K562 (cell line): ENCODE measurements at regions not wholly inside any gene's neighbourhood (a gene's known extent, or its start where the extent isn't known, plus 50 kb on each side); places are given as distances from the start of the nearest gene placed in this dataset.

Experiments
- ATAC-seq: fragments of 200-7000 bp; cut with Tn5 transposase; 3 replicates; pipeline ENCODE4 v1.9.1; 2020; ENCODE audit warnings: moderate library complexity
- BruUV-seq: library from RNA; stranded (reverse); fragments of 400-500 nt; replicated peaks from 2 replicates; lab custom pipeline; 2021; lab: Mats Ljungman, UMichigan
- CTCF ChIA-PET: fragments of 300-600 bp; formaldehyde crosslinking; extraction: SDS; loops from one replicate; lab custom pipeline; 2021; ENCODE audit warnings: low intra/inter-chr PET ratio; lab: Yijun Ruan, JAX
- POLR2A ChIA-PET: fragments of 300-600, 350-650 bp; sonication (Branson Sonifier 250); formaldehyde crosslinking; extraction: SDS; loops from one replicate; lab custom pipeline; 2021; ENCODE audit warnings: antibody characterized with exemption, inconsistent platforms; lab: Yijun Ruan, JAX
- DNase-seq, 4 experiments: peaks; one replicate each; pipeline versions ENCODE4 v3.0.0 to v3.0.0-alpha.2; 2011 to 2018; ENCODE audit warnings: low spot score in 3 of 4, mixed read lengths in 3 of 4; ENCODE audit errors: extremely low read depth in 1 of 4
- FAIRE-seq: peaks from 2 replicates; lab custom pipeline; 2011; peaks lifted over from hg19 to GRCh38; lab: Jason Lieb, UNC
- H2AFZ ChIP-seq: 2 replicates; pipeline ENCODE4 v1.6.0; 2011; ENCODE audit warnings: low read depth, low read length, control low read depth, inconsistent platforms
- H3K27ac ChIP-seq: fragments of 200-600 bp; 3 replicates; pipeline ENCODE4 v1.8.0; 2011; ENCODE audit warnings: low read depth, mild to moderate bottlenecking, control low read depth, inconsistent platforms, low read length, moderate library complexity, mixed read lengths; ENCODE audit errors: extremely low read depth
- H3K27me3 ChIP-seq, 2 experiments: fragments of 300-600 bp in 1 of 2; 2 replicates in 1 of 2; 3 replicates in 1 of 2; pipeline versions ENCODE4 v1.6.0 to v1.8.0; 2011; ENCODE audit warnings: inconsistent platforms in 2 of 2, low read length in 2 of 2, mild to moderate bottlenecking in 1 of 2, mixed read lengths in 1 of 2, moderate library complexity in 1 of 2; ENCODE audit not compliant: control insufficient read depth in 2 of 2, insufficient read depth in 2 of 2
- H3K36me3 ChIP-seq: fragments of 300-600 bp; 3 replicates; pipeline ENCODE4 v1.8.0; 2011; ENCODE audit warnings: mild to moderate bottlenecking, low read length, inconsistent platforms; ENCODE audit not compliant: control insufficient read depth, insufficient read depth
- H3K4me1 ChIP-seq, 2 experiments: fragments of 200-600 bp in 1 of 2; replicated peaks in 1 of 2; 2 replicates in 1 of 2; 3 replicates in 1 of 2; pipeline versions ENCODE4 v1.5.1 to v1.8.0; 2011; ENCODE audit warnings: inconsistent platforms in 2 of 2, low read length in 2 of 2, mild to moderate bottlenecking in 1 of 2, mixed read lengths in 1 of 2, moderate library complexity in 1 of 2; ENCODE audit not compliant: control insufficient read depth in 2 of 2, insufficient read depth in 2 of 2
- H3K4me2 ChIP-seq: 2 replicates; pipeline ENCODE4 v1.6.1; 2011; ENCODE audit warnings: low read length, control low read depth, inconsistent platforms, mixed read lengths; ENCODE audit not compliant: insufficient read depth
- H3K4me3 ChIP-seq: fragments of 200-600 bp; sonication (generic), shearing (Covaris generic); 2 replicates; pipeline ENCODE4 v1.5.1; 2016; ENCODE audit warnings: control low read depth, inconsistent platforms
- H3K79me2 ChIP-seq: fragments of 200-600 bp; 3 replicates; pipeline ENCODE4 v1.8.0; 2011; ENCODE audit warnings: low read length, inconsistent platforms; ENCODE audit not compliant: control insufficient read depth, insufficient read depth
- H3K9ac ChIP-seq, 2 experiments: 2 replicates each; pipeline versions ENCODE4 v1.6.0 to v1.6.1; 2011; ENCODE audit warnings: low read depth in 2 of 2, low read length in 2 of 2, control low read depth in 1 of 2, inconsistent platforms in 1 of 2, mild to moderate bottlenecking in 1 of 2, mixed read lengths in 1 of 2; ENCODE audit not compliant: insufficient read depth in 1 of 2
- H3K9me1 ChIP-seq: one replicate; pipeline ENCODE4 v1.6.0; 2011; ENCODE audit warnings: inconsistent platforms, mild to moderate bottlenecking, low read length, moderate library complexity; ENCODE audit not compliant: control insufficient read depth, insufficient read depth
- H3K9me3 ChIP-seq: replicated peaks from 2 replicates; pipeline ENCODE4 v1.5.1; 2011; ENCODE audit warnings: low read depth, low read length, inconsistent platforms; ENCODE audit not compliant: control insufficient read depth, insufficient read depth
- H4K20me1 ChIP-seq: replicated peaks from 2 replicates; pipeline ENCODE4 v1.6.1; 2011; ENCODE audit warnings: low read length, inconsistent platforms, mixed read lengths; ENCODE audit not compliant: control insufficient read depth, insufficient read depth
- CBFB ChIP-seq: sonication (generic); formaldehyde crosslinking; IDR thresholded peaks from 2 replicates; pipeline ENCODE4 v1.4.0; 2020; ENCODE audit warnings: mild to moderate bottlenecking, missing genetic modification reagents
- ETV6 ChIP-seq, 3 experiments: fragments of 150-350 bp in 1 of 3; sonication (generic) in 1 of 3; formaldehyde crosslinking in 1 of 3; IDR thresholded peaks; 2 replicates each; pipeline versions ENCODE4 v1.6.1 to v1.8.0; 2014 to 2022; ENCODE audit warnings: borderline replicate concordance in 2 of 3, low read depth in 2 of 3, antibody characterized with exemption in 1 of 3, low read length in 1 of 3, mild to moderate bottlenecking in 1 of 3, missing genetic modification reagents in 1 of 3
- GABPA ChIP-seq: fragments of 200-800 bp; sonication (Bioruptor generic); conservative IDR thresholded peaks from 2 replicates; pipeline ENCODE4 v1.6.1; 2016; ENCODE audit warnings: low read depth, missing genetic modification characterization, missing compliant biosample characterization
- MAFK ChIP-seq: IDR thresholded peaks from 2 replicates; pipeline ENCODE4 v1.6.1; 2011; ENCODE audit warnings: low read length, improper control_type of control experiment
- NELFE ChIP-seq: IDR thresholded peaks from 2 replicates; pipeline ENCODE4 v1.6.1; 2011; ENCODE audit warnings: mild to moderate bottlenecking; ENCODE audit not compliant: insufficient read depth, insufficient read length
- NFATC3 ChIP-seq: fragments of 450-650 bp; IDR thresholded peaks from 2 replicates; pipeline ENCODE4 v1.6.1; 2017; ENCODE audit warnings: mild to moderate bottlenecking
- NFRKB ChIP-seq: fragments of 450-650 bp; IDR thresholded peaks from 2 replicates; pipeline ENCODE4 v1.6.1; 2016; ENCODE audit warnings: low read depth
- NR2C2 ChIP-seq, 2 experiments: fragments of 200-800 bp in 1 of 2; sonication (Bioruptor generic) in 1 of 2; sonication (generic) in 1 of 2; formaldehyde crosslinking in 1 of 2; IDR thresholded peaks; 2 replicates each; pipeline versions ENCODE4 v1.6.1 to v1.8.0; 2016 to 2022; ENCODE audit warnings: mild to moderate bottlenecking in 1 of 2, missing compliant biosample characterization in 1 of 2, missing genetic modification characterization in 1 of 2, missing genetic modification reagents in 1 of 2
- RB1 ChIP-seq: fragments of 450-650 bp; IDR thresholded peaks from 2 replicates; pipeline ENCODE4 v1.6.1; 2017; ENCODE audit warnings: low read depth, mild to moderate bottlenecking
- TAF1 ChIP-seq: IDR thresholded peaks from 2 replicates; pipeline ENCODE4 v1.6.1; 2011; ENCODE audit warnings: mild to moderate bottlenecking, low read length, moderate library complexity; ENCODE audit not compliant: insufficient read depth, control insufficient read depth, severe bottlenecking; ENCODE audit errors: extremely low read depth
- ZFP30 ChIP-seq: fragments of 250-450 bp; sonication (Bioruptor Pico); IDR thresholded peaks from 2 replicates; pipeline ENCODE4 v1.8.0; 2022; ENCODE audit warnings: moderate library complexity, mild to moderate bottlenecking, inconsistent platforms, borderline replicate concordance
- ZNF12 ChIP-seq: sonication (generic); formaldehyde crosslinking; IDR thresholded peaks from 2 replicates; pipeline ENCODE4 v1.4.0; 2020; ENCODE audit warnings: mild to moderate bottlenecking, missing genetic modification reagents
- ZNF551 ChIP-seq: fragments of 250-450 bp; sonication (Bioruptor Pico); IDR thresholded peaks from 2 replicates; pipeline ENCODE4 v1.5.0; 2021; ENCODE audit warnings: mild to moderate bottlenecking, moderate library complexity
- ZNF77 ChIP-seq: fragments of 250-450 bp; sonication (Bioruptor Pico); IDR thresholded peaks from 2 replicates; pipeline ENCODE4 v1.5.0; 2020
- ZNF79 ChIP-seq: fragments of 250-450 bp; sonication (Bioruptor Pico); IDR thresholded peaks from 2 replicates; pipeline ENCODE4 v1.4.0; 2020; ENCODE audit warnings: low read depth, mild to moderate bottlenecking, moderate library complexity
- WGBS: fragments of 100-300 bp; shearing (Covaris generic); methylation state at CpG from one replicate; pipeline ENCODE4 v1.1.6; 2016; ENCODE audit warnings: low coverage, mixed read lengths; ENCODE audit not compliant: insufficient coverage; ENCODE audit errors: missing lambda C conversion rate; 5-methylcytosine and 5-hydroxymethylcytosine counted together
- in situ Hi-C: fragments of 300-500 bp; cut with MboI; formaldehyde crosslinking; loops from 4 replicates; pipeline ENCODE4 v1.15.0; 2018; ENCODE audit warnings: inconsistent platforms, mixed read lengths
- intact Hi-C: fragments of 100-400 bp; cut with micrococcal nuclease; formaldehyde crosslinking; loops from 2 replicates; pipeline ENCODE4 v1.14.2; 2022
- TF ChIP-seq, protein P1 (sequence below), 2 experiments: fragments of 450-650 bp; conservative IDR thresholded peaks; 2 replicates each; pipeline ENCODE4 v1.6.1; 2017; ENCODE audit warnings: mild to moderate bottlenecking in 2 of 2, moderate library complexity in 2 of 2
- TF ChIP-seq, protein P2 (sequence below): fragments of 250-450 bp; sonication (Bioruptor Pico); IDR thresholded peaks from 2 replicates; pipeline ENCODE4 v1.8.0; 2021; ENCODE audit warnings: moderate library complexity, mild to moderate bottlenecking, inconsistent platforms

DNA sequence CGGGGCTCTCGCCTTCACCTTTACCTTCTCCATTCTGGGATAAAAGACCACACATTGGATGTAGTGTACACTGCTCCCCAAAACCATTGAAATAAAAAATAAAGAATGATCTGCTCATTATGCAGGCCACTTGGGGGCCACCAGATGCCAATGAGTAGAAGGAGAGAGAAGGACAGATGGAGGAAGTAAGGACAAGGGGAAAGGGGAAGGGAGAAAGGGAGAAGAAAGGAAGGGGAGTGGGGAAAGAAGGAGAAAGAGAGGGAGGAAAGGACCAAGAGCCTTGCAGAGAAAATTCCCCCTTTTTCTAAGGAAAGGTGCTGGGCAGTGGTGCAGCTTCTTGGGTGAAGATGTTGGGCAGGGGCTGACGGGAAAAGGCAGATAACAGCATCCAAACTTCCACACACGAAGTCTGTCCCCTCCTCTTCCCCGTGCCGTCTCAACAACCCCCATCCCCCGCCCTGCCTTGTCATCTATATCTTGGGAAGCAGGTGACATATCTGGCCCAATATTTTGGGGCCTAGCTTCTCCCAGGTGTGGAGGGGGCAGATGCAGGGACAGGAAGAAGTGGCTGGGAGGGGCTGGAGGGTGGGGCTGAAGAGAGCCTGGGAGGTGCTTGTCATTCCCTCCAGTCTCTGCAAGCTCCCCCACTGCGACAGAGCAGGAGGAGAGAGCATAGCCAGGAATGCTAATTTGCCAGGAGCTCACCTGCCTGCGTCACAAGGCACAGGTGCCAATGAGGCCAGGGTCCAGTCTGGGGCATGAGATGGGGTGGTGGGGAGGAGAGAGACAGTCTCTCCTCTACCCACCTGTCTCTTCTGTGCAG, 107.5 kb downstream of the SINHCAF start (continued):
- TF ChIP-seq, protein P1, sequence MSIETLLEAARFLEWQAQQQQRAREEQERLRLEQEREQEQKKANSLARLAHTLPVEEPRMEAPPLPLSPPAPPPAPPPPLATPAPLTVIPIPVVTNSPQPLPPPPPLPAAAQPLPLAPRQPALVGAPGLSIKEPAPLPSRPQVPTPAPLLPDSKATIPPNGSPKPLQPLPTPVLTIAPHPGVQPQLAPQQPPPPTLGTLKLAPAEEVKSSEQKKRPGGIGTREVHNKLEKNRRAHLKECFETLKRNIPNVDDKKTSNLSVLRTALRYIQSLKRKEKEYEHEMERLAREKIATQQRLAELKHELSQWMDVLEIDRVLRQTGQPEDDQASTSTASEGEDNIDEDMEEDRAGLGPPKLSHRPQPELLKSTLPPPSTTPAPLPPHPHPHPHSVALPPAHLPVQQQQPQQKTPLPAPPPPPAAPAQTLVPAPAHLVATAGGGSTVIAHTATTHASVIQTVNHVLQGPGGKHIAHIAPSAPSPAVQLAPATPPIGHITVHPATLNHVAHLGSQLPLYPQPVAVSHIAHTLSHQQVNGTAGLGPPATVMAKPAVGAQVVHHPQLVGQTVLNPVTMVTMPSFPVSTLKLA (conservative IDR thresholded peaks at IDR 0.05) = no peak
- TF ChIP-seq ZNF12 (CRISPR knock-in tag) = no peak
- TF ChIP-seq NFRKB = no peak
- no peak for TF ChIP-seq TAF1
- no peak for TF ChIP-seq ZNF79 (CRISPR knock-in tag)
- TF ChIP-seq ZFP30 (CRISPR knock-in tag) = no peak
- no peak for TF ChIP-seq CBFB (CRISPR knock-in tag)
- TF ChIP-seq NFATC3 = no peak
- TF ChIP-seq RB1 = no peak

DNA sequence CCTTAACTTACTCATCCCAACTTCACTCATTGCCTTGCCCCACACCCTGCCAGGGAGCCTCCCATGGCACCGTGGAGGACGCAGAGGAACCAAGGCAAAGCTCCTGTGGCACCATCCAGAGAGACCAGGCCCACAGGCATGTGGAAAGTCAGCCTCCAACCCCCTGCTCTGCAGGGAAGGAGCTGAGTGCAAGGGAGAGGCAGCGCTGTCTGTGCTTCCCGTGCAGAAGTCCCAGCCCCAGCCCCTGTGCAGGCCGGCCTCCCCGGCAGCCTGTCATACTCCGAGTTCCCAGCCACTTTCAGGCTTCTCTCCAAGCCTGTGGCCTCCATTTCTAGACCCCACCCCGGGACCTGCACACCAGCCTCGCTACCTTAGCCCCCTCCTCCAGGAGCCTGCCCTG, 106.4 kb downstream of the SINHCAF start:
- POLR2A ChIA-PET = no interaction called here
- H3K27me3 ChIP-seq = peaks cover 10 to 65% of the 10 kb centered on the region in 2 experiments; a peak in 4 of 5 replicates
- intact Hi-C loops (no loop called here), in situ Hi-C loops (loop anchor here (5.0 kb wide), 1 partner anchor 102 kb away; no protein-coding TSS in a partner anchor)
- no peak overlapping the region for H3K27ac ChIP-seq
- H3K9me1 ChIP-seq = no peaks in the 10 kb centered on the region
- 0 out of 2 replicates have a peak, but pooled peaks cover 3% of the 10 kb centered on the region for H4K20me1 ChIP-seq
- H3K36me3 ChIP-seq = no peaks in the 10 kb centered on the region
- ATAC-seq = no peak
- CTCF ChIA-PET = no interaction called here
- no peak overlapping the region for H2AFZ ChIP-seq
- no peak overlapping the region for H3K9ac ChIP-seq
- H3K4me3 ChIP-seq = no peak overlapping the region
- H3K79me2 ChIP-seq = no peaks in the 10 kb centered on the region
- no peak for FAIRE-seq
- 1% methylated on average over 7 of the region's 9 CpGs for WGBS
- H3K9me3 ChIP-seq = no peaks in the 10 kb centered on the region
- no peak for DNase-seq
- BruUV-seq = no TSS peak
- H3K4me1 ChIP-seq = no peaks in the 10 kb centered on the region
- no peak overlapping the region for H3K4me2 ChIP-seq
- no peak for TF ChIP-seq NELFE
- no peak for TF ChIP-seq ETV6 (IDR thresholded peaks at IDR 0.05; ENCODE audit: borderline replicate concordance in 1 of 2, low read depth in 2 of 2, low read length in 1 of 2)
- TF ChIP-seq ETV6 (CRISPR knock-in tag; IDR thresholded peaks at IDR 0.05; ENCODE audit: borderline replicate concordance) = no peak
- TF ChIP-seq ZNF77 = no peak
- no peak for TF ChIP-seq ZNF551 (CRISPR knock-in tag)
- TF ChIP-seq, protein P2, sequence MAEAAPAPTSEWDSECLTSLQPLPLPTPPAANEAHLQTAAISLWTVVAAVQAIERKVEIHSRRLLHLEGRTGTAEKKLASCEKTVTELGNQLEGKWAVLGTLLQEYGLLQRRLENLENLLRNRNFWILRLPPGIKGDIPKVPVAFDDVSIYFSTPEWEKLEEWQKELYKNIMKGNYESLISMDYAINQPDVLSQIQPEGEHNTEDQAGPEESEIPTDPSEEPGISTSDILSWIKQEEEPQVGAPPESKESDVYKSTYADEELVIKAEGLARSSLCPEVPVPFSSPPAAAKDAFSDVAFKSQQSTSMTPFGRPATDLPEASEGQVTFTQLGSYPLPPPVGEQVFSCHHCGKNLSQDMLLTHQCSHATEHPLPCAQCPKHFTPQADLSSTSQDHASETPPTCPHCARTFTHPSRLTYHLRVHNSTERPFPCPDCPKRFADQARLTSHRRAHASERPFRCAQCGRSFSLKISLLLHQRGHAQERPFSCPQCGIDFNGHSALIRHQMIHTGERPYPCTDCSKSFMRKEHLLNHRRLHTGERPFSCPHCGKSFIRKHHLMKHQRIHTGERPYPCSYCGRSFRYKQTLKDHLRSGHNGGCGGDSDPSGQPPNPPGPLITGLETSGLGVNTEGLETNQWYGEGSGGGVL (CRISPR knock-in tag) = no peak
- no peak for TF ChIP-seq NR2C2 (CRISPR knock-in tag; IDR thresholded peaks at IDR 0.05)
- TF ChIP-seq NR2C2 (tag; IDR thresholded peaks at IDR 0.05) = no peak
- TF ChIP-seq MAFK = no peak
- TF ChIP-seq GABPA (tag) = no peak
